DND-41 (cell line): ENCODE measurements at regions not wholly inside any gene's neighbourhood (a gene's known extent, or its start where the extent isn't known, plus 50 kb on each side); places are given as distances from the start of the nearest gene placed in this dataset.
A peak's percentile ranks its signal among the peaks of the same experiment; 100 is the strongest.

ENCODE experiments used
- ATAC-seq: fragments of 200-7000 bp; cut with Tn5 transposase; 3 replicates; pipeline ENCODE4 v1.9.1; 2021; ENCODE audit warnings: low read depth; ENCODE audit not compliant: insufficient read depth
- DNase-seq: peaks from one replicate; pipeline ENCODE4 v3.0.0-alpha.2; 2020
- H2AFZ ChIP-seq: 2 replicates; pipeline ENCODE4 v1.6.0; 2012; ENCODE audit warnings: low read depth, low read length
- H3K27ac ChIP-seq: 2 replicates; pipeline ENCODE4 v1.5.1; 2012; ENCODE audit warnings: low read length, inconsistent platforms
- H3K27me3 ChIP-seq: fragments of 200-600 bp; sonication (generic); 2 replicates; pipeline ENCODE4 v1.6.0; 2012; ENCODE audit warnings: low read length, mild to moderate bottlenecking, inconsistent platforms; ENCODE audit not compliant: insufficient read depth, poor library complexity
- H3K36me3 ChIP-seq: 2 replicates; pipeline ENCODE4 v1.5.1; 2012; ENCODE audit warnings: low read length, inconsistent platforms; ENCODE audit not compliant: insufficient read depth
- H3K4me1 ChIP-seq: 2 replicates; pipeline ENCODE4 v1.5.1; 2012; ENCODE audit warnings: mild to moderate bottlenecking, low read length; ENCODE audit not compliant: insufficient read depth
- H3K4me2 ChIP-seq: 2 replicates; pipeline ENCODE4 v1.6.0; 2012; ENCODE audit warnings: mild to moderate bottlenecking, moderate library complexity, low read length, inconsistent platforms; ENCODE audit not compliant: insufficient read depth
- H3K4me3 ChIP-seq, 2 experiments: fragments of 200-600 bp in 1 of 2; shearing (Covaris generic) in 1 of 2; 2 replicates each; pipeline ENCODE4 v1.5.1; 2012 to 2016; ENCODE audit warnings: inconsistent platforms in 2 of 2, low read length in 2 of 2, mild to moderate bottlenecking in 2 of 2, low read depth in 1 of 2, moderate library complexity in 1 of 2
- H3K79me2 ChIP-seq: 2 replicates; pipeline ENCODE4 v1.6.0; 2012; ENCODE audit warnings: low read length, inconsistent platforms; ENCODE audit not compliant: insufficient read depth
- H3K9ac ChIP-seq: 2 replicates; pipeline ENCODE4 v1.6.0; 2012; ENCODE audit warnings: low read depth, mild to moderate bottlenecking, inconsistent platforms, low read length, moderate library complexity
- H3K9me3 ChIP-seq: 2 replicates; pipeline ENCODE4 v1.5.1; 2012; ENCODE audit warnings: low read length, moderate library complexity, mild to moderate bottlenecking, inconsistent platforms; ENCODE audit not compliant: insufficient read depth, severe bottlenecking
- H4K20me1 ChIP-seq: 2 replicates; pipeline ENCODE4 v1.6.0; 2012; ENCODE audit warnings: low read length; ENCODE audit not compliant: insufficient read depth
- EZH2 ChIP-seq: IDR thresholded peaks from 3 replicates; pipeline ENCODE4 v1.6.1; 2012; ENCODE audit warnings: borderline replicate concordance, low read depth, mild to moderate bottlenecking, moderate library complexity, low read length, inconsistent platforms; ENCODE audit not compliant: severe bottlenecking
- TF ChIP-seq, protein P1 (sequence below): IDR thresholded peaks from 2 replicates; pipeline ENCODE4 v1.5.1; 2012; ENCODE audit warnings: borderline replicate concordance, low read length, moderate library complexity, mild to moderate bottlenecking; ENCODE audit not compliant: poor library complexity, severe bottlenecking; ENCODE audit errors: extremely low read depth

DNA sequence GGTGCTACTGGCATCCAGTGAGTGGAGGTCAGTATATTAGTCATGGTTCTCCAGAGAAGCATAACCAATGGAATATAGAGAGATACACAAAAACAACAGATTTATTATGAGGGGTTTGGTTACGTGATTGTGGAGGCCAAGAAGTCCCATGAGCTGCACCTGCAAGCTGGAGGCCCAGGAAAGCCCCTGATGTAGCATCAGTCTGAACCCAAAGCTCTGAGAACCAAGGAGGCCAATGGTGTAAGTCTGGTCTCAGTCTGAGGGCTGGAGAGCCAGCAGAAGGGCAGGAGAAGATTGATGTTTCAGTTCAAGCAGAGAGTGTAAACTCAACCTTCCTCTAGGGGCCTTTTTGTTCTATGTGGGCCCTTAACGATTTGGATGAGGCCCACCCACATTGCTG, 144.1 kb downstream of the KLF13 start:
- Histone ChIP-seq H3K27me3 (no peaks in the 10 kb centered on the region), H3K79me2 (no peaks in the 10 kb centered on the region), H4K20me1 (no peaks in the 10 kb centered on the region), H3K36me3 (no peaks in the 10 kb centered on the region), H3K27ac (no peak overlapping the region), H3K4me3 (no peak overlapping the region), H3K9ac (no peak overlapping the region), H2AFZ (no peak overlapping the region), H3K4me1 (peaks cover 23% of the 10 kb centered on the region), H3K9me3 (no peaks in the 10 kb centered on the region), H3K4me2 (no peak overlapping the region)
- no peak for DNase-seq
- TF ChIP-seq, protein P1, sequence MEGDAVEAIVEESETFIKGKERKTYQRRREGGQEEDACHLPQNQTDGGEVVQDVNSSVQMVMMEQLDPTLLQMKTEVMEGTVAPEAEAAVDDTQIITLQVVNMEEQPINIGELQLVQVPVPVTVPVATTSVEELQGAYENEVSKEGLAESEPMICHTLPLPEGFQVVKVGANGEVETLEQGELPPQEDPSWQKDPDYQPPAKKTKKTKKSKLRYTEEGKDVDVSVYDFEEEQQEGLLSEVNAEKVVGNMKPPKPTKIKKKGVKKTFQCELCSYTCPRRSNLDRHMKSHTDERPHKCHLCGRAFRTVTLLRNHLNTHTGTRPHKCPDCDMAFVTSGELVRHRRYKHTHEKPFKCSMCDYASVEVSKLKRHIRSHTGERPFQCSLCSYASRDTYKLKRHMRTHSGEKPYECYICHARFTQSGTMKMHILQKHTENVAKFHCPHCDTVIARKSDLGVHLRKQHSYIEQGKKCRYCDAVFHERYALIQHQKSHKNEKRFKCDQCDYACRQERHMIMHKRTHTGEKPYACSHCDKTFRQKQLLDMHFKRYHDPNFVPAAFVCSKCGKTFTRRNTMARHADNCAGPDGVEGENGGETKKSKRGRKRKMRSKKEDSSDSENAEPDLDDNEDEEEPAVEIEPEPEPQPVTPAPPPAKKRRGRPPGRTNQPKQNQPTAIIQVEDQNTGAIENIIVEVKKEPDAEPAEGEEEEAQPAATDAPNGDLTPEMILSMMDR: no peak
- no peak for TF ChIP-seq EZH2
- ATAC-seq: no peak

DNA sequence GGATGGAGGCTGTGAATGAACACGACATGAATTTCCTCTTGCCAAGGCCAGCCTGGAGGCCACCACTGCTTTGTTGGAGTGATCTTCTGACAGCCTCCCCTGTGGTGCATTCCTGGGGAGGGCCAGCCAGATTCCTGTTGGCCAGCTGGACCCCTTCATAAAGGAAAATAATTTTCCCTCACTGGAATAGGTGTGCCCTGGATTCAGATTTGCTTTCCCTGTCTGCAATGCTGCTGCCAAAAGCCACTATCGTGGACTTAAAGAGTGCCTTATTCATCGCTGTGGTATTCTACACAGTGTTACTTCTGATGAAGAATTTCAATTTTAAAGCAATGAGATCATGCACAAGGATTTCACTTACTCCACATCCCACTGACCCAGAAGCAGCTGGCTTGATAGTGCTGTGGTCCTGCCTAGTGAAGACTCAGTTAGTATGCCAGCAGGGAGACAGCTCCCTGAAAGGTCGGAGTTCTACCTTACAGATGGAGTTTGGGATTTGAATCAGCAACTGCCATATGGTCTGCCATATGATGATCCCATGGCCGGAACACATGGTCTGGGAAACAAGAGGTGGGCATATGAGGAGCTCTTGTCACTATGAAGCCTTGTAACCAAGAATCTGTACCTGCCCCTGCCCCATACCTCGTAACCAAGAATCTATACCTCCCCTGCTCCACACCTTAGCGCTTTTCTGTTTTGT, 145.2 kb downstream of the KLF13 start:
- TF ChIP-seq, protein P1: no peak
- no peak for TF ChIP-seq EZH2
- H3K4me2 ChIP-seq: no peak overlapping the region
- H3K9ac ChIP-seq: no peak overlapping the region
- no peaks in the 10 kb centered on the region for H3K36me3 ChIP-seq
- peaks cover 23% of the 10 kb centered on the region for H3K4me1 ChIP-seq
- no peak overlapping the region for H3K27ac ChIP-seq
- H3K79me2 ChIP-seq: no peaks in the 10 kb centered on the region
- ATAC-seq (no peak), DNase-seq (no peak)
- no peak overlapping the region for H2AFZ ChIP-seq
- no peaks in the 10 kb centered on the region for H3K27me3 ChIP-seq
- no peak overlapping the region for H3K4me3 ChIP-seq
- no peaks in the 10 kb centered on the region for H4K20me1 ChIP-seq
- H3K9me3 ChIP-seq: no peaks in the 10 kb centered on the region

DNA sequence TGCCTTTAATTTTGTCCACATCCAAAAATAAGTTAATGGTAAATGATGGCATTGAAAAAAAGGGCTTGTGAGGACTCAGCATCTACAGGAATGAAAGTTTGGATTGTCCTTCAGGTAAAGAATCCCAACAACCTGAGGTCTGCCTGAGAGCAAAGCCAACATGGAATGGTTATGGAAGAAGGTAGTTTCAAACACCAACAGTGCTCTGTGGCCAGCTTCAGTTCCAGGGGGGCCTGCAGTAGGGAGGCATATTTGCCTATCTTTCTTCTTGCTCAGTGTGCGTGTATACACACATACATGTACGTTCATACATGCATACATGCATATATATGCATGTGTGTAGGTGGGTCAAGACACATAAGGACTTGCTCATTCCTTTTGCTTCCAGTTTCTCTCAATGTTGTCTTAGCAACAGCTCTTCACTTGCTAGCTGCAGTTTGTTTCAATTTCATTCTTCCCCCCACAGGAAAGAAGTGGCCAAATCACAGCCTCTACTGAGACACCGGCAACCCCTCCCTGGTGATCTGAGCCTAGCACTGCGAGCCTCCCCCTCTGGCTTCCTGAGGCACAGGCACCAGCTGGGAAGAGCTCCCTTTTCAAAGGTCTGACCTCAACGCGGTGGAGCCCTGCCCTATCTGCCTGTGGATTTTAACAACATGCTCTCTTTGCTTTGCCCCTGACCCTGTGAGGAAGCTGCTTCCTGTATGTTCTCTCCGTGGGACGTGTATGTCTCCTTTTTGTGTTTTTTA, 146.2 kb downstream of the KLF13 start:
- Histone ChIP-seq H4K20me1 (no peaks in the 10 kb centered on the region), H3K4me2 (peak overlapping the region; percentile 65), H3K36me3 (no peaks in the 10 kb centered on the region), H3K79me2 (no peaks in the 10 kb centered on the region), H3K9me3 (no peaks in the 10 kb centered on the region), H3K4me1 (peaks cover 23% of the 10 kb centered on the region), H3K27me3 (no peaks in the 10 kb centered on the region), H3K27ac (peak overlapping the region; percentile 51), H3K4me3 (peak overlapping the region in 1 of 2 experiments; percentile 45; a peak in 2 of 4 replicates), H3K9ac (no peak overlapping the region; the same call in 1 of the 2 replicates), H2AFZ (no peak overlapping the region)
- peak; percentile 84 for DNase-seq
- ATAC-seq: peak; percentile 99
- no peak for TF ChIP-seq EZH2
- TF ChIP-seq, protein P1: peak; percentile 36
